ENCODE measurements at regions not wholly inside any gene's neighbourhood (a gene's known extent, or its start where the extent isn't known, plus 50 kb on each side); places are given as distances from the start of the nearest gene placed in this dataset.

DNA sequence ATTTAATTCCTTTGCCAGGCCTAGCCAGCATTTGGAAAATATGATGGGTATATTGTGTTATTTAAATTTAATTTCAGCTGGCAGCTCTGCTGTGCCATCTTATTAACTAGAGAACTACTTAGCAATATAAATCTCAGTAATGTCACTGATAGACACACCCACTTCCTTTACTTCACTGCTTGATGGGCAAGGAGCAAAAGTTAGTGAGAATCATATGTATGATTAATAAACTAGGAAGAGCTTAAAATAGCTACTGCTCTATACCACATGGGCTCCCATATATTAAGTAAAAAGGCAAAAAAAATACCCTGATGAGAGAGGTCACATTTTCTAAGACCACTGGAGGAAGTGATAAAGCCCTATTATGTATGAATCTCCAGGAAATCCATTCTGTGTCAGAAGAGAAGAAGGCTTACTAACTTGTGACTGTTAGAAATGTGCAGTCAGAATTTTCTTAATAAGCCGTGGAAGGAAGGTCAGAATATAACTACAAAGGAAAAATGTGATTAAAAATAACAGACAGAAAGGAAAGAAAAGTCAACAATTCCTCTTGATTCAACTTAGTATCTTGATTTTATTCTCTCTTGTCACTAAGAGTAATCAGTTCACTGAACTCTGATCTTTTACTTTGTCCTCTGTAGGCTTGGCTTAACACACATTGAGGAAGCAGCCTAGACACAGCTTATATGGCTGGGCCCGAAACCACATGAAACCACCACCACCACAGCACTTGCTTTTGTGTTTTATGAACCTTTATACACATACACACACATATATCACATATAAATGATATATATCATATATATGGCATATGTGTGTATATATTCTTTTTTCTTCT lies 1233.9 kb upstream of the ALCAM start:
- H3K79me1 ChIP-seq (ENCODE audit: low read depth, low read length): no peaks in the 10 kb centered on the region
- DNase-seq (ENCODE audit: low read depth in 1 of 2, low spot score in 2 of 2) (no peak), FAIRE-seq (no peak)
- 0 out of 2 replicates have a peak overlapping the region, but pooled peaks have one; percentile 86 for H2AK5ac ChIP-seq (ENCODE audit: low read depth, low read length)
- no peaks in the 10 kb centered on the region for H3K23me2 ChIP-seq (ENCODE audit: low read depth, low read length)
- CTCF ChIA-PET (ENCODE audit: partially characterized antibody): interaction anchor here (0.8 kb wide), 1 partner anchor 137 kb away, joined by 3 read pairs; no protein-coding TSS in a partner anchor
- H3K4ac ChIP-seq (replicated peaks; ENCODE audit: insufficient read length, low read depth, low read length): no peak overlapping the region
- no peaks in the 10 kb centered on the region for H3K27me3 ChIP-seq (replicated peaks in 1 of 4; ENCODE audit: control insufficient read depth in 3 of 4, extremely low read depth in 1 of 4, insufficient read depth in 3 of 4, low read length in 3 of 4)
- no peak overlapping the region for H2BK20ac ChIP-seq (ENCODE audit: low read length)
- H3K4me2 ChIP-seq (ENCODE audit: insufficient read depth in 1 of 2, low read depth in 2 of 2, low read length in 2 of 2): no peak overlapping the region
- H3K18ac ChIP-seq (ENCODE audit: extremely low read depth, low read length): no peak overlapping the region
- no peaks in the 10 kb centered on the region for H3K79me2 ChIP-seq (ENCODE audit: control insufficient read depth in 1 of 2, insufficient read depth in 2 of 2, low read length in 2 of 2)
- H2BK15ac ChIP-seq (ENCODE audit: low read length): no peak overlapping the region
- H3K56ac ChIP-seq (replicated peaks; ENCODE audit: insufficient read length, low read depth, low read length): no peak overlapping the region
- no peak overlapping the region for H4K91ac ChIP-seq (replicated peaks; ENCODE audit: insufficient read length, low read length)
- H3K9me3 ChIP-seq (ENCODE audit: insufficient read depth in 2 of 2, low read depth in 1 of 2, low read length in 1 of 2): no peaks in the 10 kb centered on the region
- H3K27ac ChIP-seq (ENCODE audit: low read depth, low read length): no peak overlapping the region
- no peak overlapping the region for H4K5ac ChIP-seq (ENCODE audit: insufficient read length, low read depth, low read length)
- no peaks in the 10 kb centered on the region for H4K20me1 ChIP-seq (replicated peaks in 1 of 2; ENCODE audit: control insufficient read depth in 1 of 2, insufficient read depth in 2 of 2, low read length in 2 of 2)
- no peak overlapping the region for H3K14ac ChIP-seq (ENCODE audit: insufficient read length)
- H3K23ac ChIP-seq (ENCODE audit: insufficient read length): no peak overlapping the region
- WGBS, 2 experiments (ENCODE audit: extremely low coverage in 1 of 2, insufficient coverage in 1 of 2, insufficient read length in 1 of 2, insufficient replicate concordance in 2 of 2, low coverage in 1 of 2, low lambda C conversion rate in 2 of 2, missing lambda C conversion rate in 1 of 2): 86% methylated on average over 2 of the region's 2 CpGs; no CpG with 5 or more reads in 1 of the 2 experiments
- H2BK12ac ChIP-seq (ENCODE audit: low read depth, low read length): no peak overlapping the region
- no peak overlapping the region for H4K8ac ChIP-seq (ENCODE audit: extremely low read depth, insufficient read depth, low read length)
- no peak overlapping the region for H2BK120ac ChIP-seq (replicated peaks; ENCODE audit: low read depth, low read length)
- POLR2A ChIA-PET (ENCODE audit: partially characterized antibody): no interaction called here
- no peak overlapping the region for H2BK5ac ChIP-seq (ENCODE audit: low read depth, low read length)
- H3K4me3 ChIP-seq (ENCODE audit: extremely low read depth in 1 of 4, insufficient read depth in 2 of 4, low read depth in 3 of 4, low read length in 4 of 4): no peak overlapping the region
- peaks cover 0 to 4% (median 0%) of the 10 kb centered on the region in 4 experiments; a peak in 1 of 7 replicates for H3K4me1 ChIP-seq (replicated peaks in 1 of 4; ENCODE audit: control insufficient read depth in 3 of 4, insufficient read depth in 4 of 4, low read length in 3 of 4)
- H3K36me3 ChIP-seq (ENCODE audit: control insufficient read depth in 2 of 4, insufficient read depth in 4 of 4, low read length in 3 of 4): no peaks in the 10 kb centered on the region
- no peak overlapping the region for H3K9ac ChIP-seq (replicated peaks in 1 of 4; ENCODE audit: extremely low read depth in 1 of 4, low read depth in 3 of 4, low read length in 3 of 4)
- no peak overlapping the region for H2AFZ ChIP-seq (ENCODE audit: low read length)
- no peak for TF ChIP-seq USF2 (IDR thresholded peaks at IDR 0.05; ENCODE audit: low read length)
- no peak for TF ChIP-seq ATF3 (IDR thresholded peaks at IDR 0.05; ENCODE audit: insufficient read depth, low read depth, low read length)
- no peak for TF ChIP-seq POU5F1 (IDR thresholded peaks at IDR 0.05; ENCODE audit: low read depth, low read length)
- TF ChIP-seq SP4 (IDR thresholded peaks at IDR 0.05; ENCODE audit: low read length): no peak
- TF ChIP-seq PHF8 (conservative IDR thresholded peaks at IDR 0.05; ENCODE audit: low read depth, low read length): no peak
- no peak for TF ChIP-seq SP2 (IDR thresholded peaks at IDR 0.05; ENCODE audit: low read length)
